Neural crest cell (in vitro differentiated cells): ENCODE measurements at regions not wholly inside any gene's neighbourhood (a gene's known extent, or its start where the extent isn't known, plus 50 kb on each side); places are given as distances from the start of the nearest gene placed in this dataset.

Experiments
- DNase-seq: peaks from one replicate; pipeline ENCODE4 v3.0.0; 2021; ENCODE audit warnings: low read depth, mixed read lengths, low spot score
- H3K27ac Mint-ChIP-seq: one replicate; pipeline ENCODE4 v1.8.0; 2021; ENCODE audit warnings: mild to moderate bottlenecking, mixed read lengths; ENCODE audit not compliant: unreplicated experiment
- H3K27me3 Mint-ChIP-seq: 2 replicates; pipeline ENCODE4 v1.8.0; 2021; ENCODE audit warnings: low read depth, mild to moderate bottlenecking, mixed read lengths
- H3K36me3 Mint-ChIP-seq: 2 replicates; pipeline ENCODE4 v1.8.0; 2021; ENCODE audit warnings: low read depth, mild to moderate bottlenecking, mixed read lengths
- H3K4me1 Mint-ChIP-seq: 2 replicates; pipeline ENCODE4 v1.8.0; 2021; ENCODE audit warnings: mixed read lengths
- H3K4me3 Mint-ChIP-seq: one replicate; pipeline ENCODE4 v1.8.0; 2021; ENCODE audit warnings: mild to moderate bottlenecking, mixed read lengths
- H3K9me3 Mint-ChIP-seq: 2 replicates; pipeline ENCODE4 v1.8.0; 2021; ENCODE audit warnings: mixed read lengths
- TF ChIP-seq, protein P1 (sequence below): fragments of 200-600 bp; sonication (generic); conservative IDR thresholded peaks from 2 replicates; pipeline ENCODE4 v1.5.0; 2021; ENCODE audit warnings: antibody characterized with exemption, mild to moderate bottlenecking

DNA sequence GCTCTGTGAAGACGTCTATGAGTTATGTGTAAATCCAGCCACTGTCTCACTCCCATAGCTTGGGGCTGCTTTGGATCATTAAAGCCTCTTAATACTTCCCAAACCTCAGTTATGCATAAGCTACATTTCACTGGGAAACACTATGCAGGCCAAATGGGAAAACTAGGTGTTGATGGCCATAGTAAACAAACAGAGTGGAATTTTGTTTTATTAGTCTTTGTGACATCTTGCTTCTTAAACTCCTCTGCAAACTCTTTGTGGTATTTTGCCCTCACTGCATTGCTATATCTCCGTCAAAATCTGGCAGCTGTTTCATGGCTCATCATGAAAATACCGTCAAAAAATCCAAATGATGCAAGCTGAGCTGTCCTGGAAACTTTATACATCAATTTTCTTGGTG lies 167.2 kb upstream of the HMHB1 start:
- no peak overlapping the region for H3K4me3 Mint-ChIP-seq
- no peaks in the 10 kb centered on the region for H3K36me3 Mint-ChIP-seq
- H3K27ac Mint-ChIP-seq: no peak overlapping the region
- H3K9me3 Mint-ChIP-seq: no peaks in the 10 kb centered on the region
- H3K4me1 Mint-ChIP-seq: no peaks in the 10 kb centered on the region
- TF ChIP-seq, protein P1, sequence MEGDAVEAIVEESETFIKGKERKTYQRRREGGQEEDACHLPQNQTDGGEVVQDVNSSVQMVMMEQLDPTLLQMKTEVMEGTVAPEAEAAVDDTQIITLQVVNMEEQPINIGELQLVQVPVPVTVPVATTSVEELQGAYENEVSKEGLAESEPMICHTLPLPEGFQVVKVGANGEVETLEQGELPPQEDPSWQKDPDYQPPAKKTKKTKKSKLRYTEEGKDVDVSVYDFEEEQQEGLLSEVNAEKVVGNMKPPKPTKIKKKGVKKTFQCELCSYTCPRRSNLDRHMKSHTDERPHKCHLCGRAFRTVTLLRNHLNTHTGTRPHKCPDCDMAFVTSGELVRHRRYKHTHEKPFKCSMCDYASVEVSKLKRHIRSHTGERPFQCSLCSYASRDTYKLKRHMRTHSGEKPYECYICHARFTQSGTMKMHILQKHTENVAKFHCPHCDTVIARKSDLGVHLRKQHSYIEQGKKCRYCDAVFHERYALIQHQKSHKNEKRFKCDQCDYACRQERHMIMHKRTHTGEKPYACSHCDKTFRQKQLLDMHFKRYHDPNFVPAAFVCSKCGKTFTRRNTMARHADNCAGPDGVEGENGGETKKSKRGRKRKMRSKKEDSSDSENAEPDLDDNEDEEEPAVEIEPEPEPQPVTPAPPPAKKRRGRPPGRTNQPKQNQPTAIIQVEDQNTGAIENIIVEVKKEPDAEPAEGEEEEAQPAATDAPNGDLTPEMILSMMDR: no peak
- no peak for DNase-seq
- no peaks in the 10 kb centered on the region for H3K27me3 Mint-ChIP-seq

DNA sequence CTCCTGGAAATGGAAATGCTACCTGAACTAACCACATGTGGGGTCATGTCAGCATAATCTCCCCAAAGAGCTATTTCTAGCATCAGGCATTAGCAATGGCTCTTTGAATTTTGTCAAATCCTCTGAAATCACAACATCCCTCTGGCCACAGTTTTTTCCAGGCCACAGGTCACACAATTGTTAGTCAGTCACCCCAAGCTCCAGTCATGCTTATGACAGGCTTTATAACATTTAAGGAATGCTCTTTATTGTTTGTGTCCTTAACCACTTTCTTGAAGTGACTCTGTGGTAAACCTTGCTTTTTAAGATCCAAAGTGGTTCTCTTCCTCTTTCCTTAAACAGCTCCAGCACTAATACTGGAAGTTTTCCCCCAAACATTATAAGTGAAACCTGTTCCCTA lies 169.2 kb upstream of the HMHB1 start:
- H3K9me3 Mint-ChIP-seq: no peaks in the 10 kb centered on the region
- no peaks in the 10 kb centered on the region for H3K36me3 Mint-ChIP-seq
- no peaks in the 10 kb centered on the region for H3K4me1 Mint-ChIP-seq
- H3K27me3 Mint-ChIP-seq: no peaks in the 10 kb centered on the region
- no peak overlapping the region for H3K27ac Mint-ChIP-seq
- H3K4me3 Mint-ChIP-seq: no peak overlapping the region
- TF ChIP-seq, protein P1: no peak
- no peak for DNase-seq

DNA sequence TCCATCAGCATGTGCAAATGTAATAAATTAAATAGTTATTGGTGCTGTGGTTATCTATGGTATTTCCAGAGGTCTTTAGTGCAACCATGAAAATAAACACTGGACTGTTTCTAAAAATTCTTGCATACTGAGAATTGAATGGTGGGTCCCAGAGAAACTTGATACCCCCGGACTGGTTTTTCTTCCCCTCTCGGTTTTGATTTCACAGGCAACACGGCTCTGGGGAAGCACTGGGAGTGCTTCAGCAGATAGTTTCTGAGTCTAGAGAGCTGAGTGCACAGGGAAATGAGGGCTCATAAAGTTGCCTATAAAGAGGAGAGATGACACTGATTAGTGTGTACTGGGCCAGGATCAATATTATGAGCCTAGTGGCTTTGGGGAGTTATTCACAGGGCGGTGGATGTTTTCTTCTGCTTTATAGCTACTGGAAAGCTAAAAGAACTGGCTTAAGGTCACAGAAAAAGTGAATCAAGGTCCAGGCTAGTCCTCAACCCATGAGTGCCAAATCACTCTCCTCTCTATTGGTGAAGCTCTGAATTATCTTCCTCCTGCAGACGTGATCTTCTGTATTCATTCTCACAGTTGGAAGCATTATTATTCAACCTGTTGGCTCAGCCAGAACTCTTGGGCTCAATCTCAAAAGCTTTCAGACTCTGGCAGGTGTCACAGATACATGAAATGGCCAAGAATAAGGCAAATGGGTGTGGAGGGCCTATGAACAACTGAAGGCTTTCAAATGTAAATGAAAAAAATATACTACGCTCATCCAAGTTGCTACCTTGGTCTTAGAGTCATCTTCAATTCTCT lies 170.2 kb upstream of the HMHB1 start:
- Mint-ChIP-seq H3K4me3 (no peak overlapping the region), H3K27me3 (no peaks in the 10 kb centered on the region), H3K4me1 (no peaks in the 10 kb centered on the region), H3K36me3 (no peaks in the 10 kb centered on the region), H3K27ac (no peak overlapping the region), H3K9me3 (no peaks in the 10 kb centered on the region)
- TF ChIP-seq, protein P1: no peak
- no peak for DNase-seq

DNA sequence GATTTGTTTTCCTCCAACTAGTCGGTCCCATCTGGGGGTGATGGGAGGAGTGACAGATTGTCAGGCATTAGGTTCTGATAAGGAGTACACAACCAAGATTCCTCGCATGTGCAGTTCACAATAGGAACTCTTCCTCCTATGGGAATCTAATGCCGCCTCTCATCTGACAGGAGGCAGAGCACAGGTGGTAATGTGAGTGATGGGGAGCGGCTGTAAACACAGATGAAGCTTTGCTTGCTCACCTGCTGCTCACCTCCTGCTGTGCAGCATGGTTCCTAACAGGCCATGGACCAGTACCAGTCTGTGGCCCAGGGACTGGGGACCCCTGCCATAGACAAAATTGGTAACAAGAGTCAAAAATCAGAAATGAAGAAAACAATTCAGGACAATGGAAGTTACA lies 173.3 kb upstream of the HMHB1 start:
- no peaks in the 10 kb centered on the region for H3K36me3 Mint-ChIP-seq
- H3K4me1 Mint-ChIP-seq: no peaks in the 10 kb centered on the region
- no peaks in the 10 kb centered on the region for H3K9me3 Mint-ChIP-seq
- DNase-seq: no peak
- H3K27ac Mint-ChIP-seq: no peak overlapping the region
- H3K27me3 Mint-ChIP-seq: no peaks in the 10 kb centered on the region
- no peak overlapping the region for H3K4me3 Mint-ChIP-seq
- TF ChIP-seq, protein P1: no peak

DNA sequence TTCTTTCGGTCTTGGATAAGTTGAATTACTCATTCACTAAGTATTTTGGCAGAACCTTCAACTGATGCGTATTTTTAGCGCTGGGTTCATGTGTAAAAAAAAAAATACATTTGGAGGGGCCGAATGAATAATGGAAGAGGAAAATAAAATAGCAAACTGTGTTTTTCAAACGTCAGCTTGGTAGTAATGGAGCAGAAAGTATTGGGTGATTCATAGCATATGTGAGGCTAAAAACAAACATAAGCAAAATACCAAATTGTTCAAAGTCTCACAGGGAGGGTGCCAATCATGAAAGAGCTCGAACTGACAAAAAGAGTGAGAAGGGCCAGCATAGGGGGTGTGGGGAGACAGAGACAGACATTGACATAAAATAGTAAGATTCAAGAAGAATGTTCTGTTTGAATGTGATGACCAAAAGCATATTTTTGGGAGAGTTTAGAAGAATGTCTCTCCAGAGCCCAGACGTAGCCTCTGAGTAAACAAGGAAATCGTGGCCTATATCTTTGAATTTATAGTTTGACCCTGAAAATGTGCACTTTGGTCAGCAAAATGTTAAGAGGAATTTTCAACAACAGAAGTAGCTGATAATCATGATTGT lies 174.9 kb upstream of the HMHB1 start:
- Mint-ChIP-seq H3K27me3 (no peaks in the 10 kb centered on the region), H3K9me3 (no peaks in the 10 kb centered on the region), H3K4me1 (no peaks in the 10 kb centered on the region), H3K27ac (no peak overlapping the region), H3K4me3 (no peak overlapping the region), H3K36me3 (no peaks in the 10 kb centered on the region)
- no peak for DNase-seq
- TF ChIP-seq, protein P1: no peak
